ENCODE measurements at regions not wholly inside any gene's neighbourhood (a gene's known extent, or its start where the extent isn't known, plus 50 kb on each side); places are given as distances from the start of the nearest gene placed in this dataset.
"Not testable (repeated sequence)": the region's sequence is repeated elsewhere in the genome, so short reads cannot be mapped to it uniquely, and the experiment has no call there.

GRCh38 chr5:15160091-15160490 is 288.5 kb upstream of the ANKH start:
- WGBS, 3 donors, result 61 to 79% (median 76%) methylated on average over 2 of the region's 2 CpGs
- H3K27ac ChIP-seq (ENCODE audit: low read depth, low read length), result no peak overlapping the region

- H3K27ac ChIP-seq (ENCODE audit: low read depth, low read length), result no peak overlapping the region
These were observed 288.0 kb upstream of the ANKH start for GRCh38 chr5:15159606-15160005.

GRCh38 chr5:15142458-15142857 is 270.9 kb upstream of the ANKH start:
- whole genome bisulfite sequencing, 3 donors, result 59 to 77% (median 68%) methylated on average over 5 of the region's 5 CpGs
- H3K27ac ChIP-seq (ENCODE audit: low read depth, low read length), result no peak overlapping the region

More at GRCh38 chr5:15159606-15160005, 288.0 kb upstream of the ANKH start:
- 74 to 90% (median 88%) methylated on average over 3 of the region's 3 CpGs for WGBS, 3 donors

DNA sequence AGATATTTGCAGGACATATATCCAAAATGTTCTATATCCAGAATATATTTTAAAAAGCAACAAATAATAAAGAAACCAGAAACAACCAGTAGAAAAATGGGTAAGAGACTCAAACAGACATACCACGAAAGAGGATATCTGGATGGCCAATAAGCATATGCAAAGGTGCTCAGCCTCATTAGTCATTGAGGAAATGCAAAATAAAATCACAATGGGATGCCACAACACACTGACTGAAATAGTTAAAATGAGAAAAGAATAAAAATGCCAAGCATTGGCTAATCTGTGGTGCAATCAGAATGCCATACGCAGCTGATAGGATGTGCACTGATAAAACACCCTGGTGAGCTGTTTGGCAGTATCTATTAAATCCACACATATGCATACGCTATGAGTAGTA is 265.8 kb upstream of the ANKH start:
- whole genome bisulfite sequencing, 3 donors, result 78 to 88% (median 85%) methylated on average over 3 of the region's 3 CpGs

GRCh38 chr5:15135661-15136060 is 264.1 kb upstream of the ANKH start:
- H3K27ac ChIP-seq (ENCODE audit: low read depth, low read length), result no peak overlapping the region
- WGBS, 3 donors, result 65 to 87% (median 85%) methylated on average over 2 of the region's 2 CpGs

More for the DNA sequence above, 265.8 kb upstream of the ANKH start:
- no peak overlapping the region for H3K27ac ChIP-seq (ENCODE audit: low read depth, low read length)

DNA sequence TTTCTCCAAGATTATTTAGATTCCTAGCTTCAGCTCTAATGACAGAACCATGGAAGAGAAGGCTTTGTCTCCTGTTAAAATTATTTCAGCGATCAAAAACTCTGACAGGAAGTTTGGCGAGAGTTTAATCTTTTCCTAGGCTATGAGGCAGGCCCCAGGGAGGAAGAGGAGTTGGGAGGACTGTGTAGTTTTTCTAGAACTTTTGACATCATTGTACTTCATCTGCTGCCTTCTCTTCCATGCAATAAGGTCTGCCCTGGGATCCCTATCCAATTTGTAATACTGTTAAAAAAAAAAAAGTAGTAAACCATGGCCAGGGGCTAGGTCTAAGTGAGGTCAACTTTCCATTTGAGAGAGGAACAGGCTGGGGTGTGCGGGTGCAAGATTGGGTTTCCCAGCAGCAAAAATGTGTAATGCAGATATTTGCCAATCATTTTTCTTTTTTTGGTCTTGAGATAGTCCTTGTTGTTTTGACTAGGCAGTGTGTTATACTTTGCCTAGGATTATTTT is 261.9 kb upstream of the ANKH start:
- 54 to 64% (median 57%) methylated on average over 3 of the region's 3 CpGs for WGBS, 3 donors
- no peak overlapping the region for H3K27ac ChIP-seq (ENCODE audit: low read depth, low read length)

DNA sequence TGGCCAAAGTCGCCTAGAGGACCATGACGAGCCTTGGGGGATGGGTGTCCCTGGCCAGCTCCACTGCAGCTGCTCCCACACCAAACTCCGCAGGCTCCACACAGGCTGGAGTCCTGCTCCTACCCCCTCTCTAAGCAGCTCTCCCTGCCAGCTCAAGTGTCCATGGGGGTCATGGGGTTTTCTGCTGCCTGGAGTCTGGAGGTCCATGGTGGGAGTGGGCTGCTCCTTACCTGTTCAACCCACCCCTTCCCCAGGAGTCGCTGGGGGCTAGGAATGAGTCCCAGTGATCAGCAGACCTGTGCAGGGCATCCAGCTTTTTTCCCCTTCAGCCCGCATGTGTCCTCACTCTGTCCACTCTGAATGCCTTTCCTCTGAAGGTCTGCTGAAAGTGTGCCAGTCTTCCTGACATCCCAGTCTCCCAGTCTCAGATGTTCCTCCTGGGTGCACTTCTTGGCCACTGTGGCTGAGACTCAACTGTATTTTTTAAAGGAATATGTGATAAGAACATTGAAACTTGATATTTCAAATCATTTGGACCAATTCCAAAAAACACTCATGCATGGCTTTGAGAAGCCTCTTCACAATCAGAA is 261.3 kb upstream of the ANKH start:
- WGBS, 3 donors, result 70 to 83% (median 83%) methylated on average over 5 of the region's 5 CpGs

GRCh38 chr5:15131909-15132308 is 260.3 kb upstream of the ANKH start:
- 88 to 97% (median 96%) methylated on average over 5 of the region's 5 CpGs for WGBS, 3 donors

More for the DNA sequence above, 261.3 kb upstream of the ANKH start:
- H3K27ac ChIP-seq (ENCODE audit: low read depth, low read length), result no peak overlapping the region

GRCh38 chr5:15124871-15125568 is 253.4 kb upstream of the ANKH start:
- no peak overlapping the region for H3K27ac ChIP-seq (ENCODE audit: low read depth, low read length)
- 32 to 68% (median 67%) methylated on average over 2 of the region's 2 CpGs for WGBS, 3 donors

More at GRCh38 chr5:15131909-15132308, 260.3 kb upstream of the ANKH start:
- no peak overlapping the region for H3K27ac ChIP-seq (ENCODE audit: low read depth, low read length)

DNA sequence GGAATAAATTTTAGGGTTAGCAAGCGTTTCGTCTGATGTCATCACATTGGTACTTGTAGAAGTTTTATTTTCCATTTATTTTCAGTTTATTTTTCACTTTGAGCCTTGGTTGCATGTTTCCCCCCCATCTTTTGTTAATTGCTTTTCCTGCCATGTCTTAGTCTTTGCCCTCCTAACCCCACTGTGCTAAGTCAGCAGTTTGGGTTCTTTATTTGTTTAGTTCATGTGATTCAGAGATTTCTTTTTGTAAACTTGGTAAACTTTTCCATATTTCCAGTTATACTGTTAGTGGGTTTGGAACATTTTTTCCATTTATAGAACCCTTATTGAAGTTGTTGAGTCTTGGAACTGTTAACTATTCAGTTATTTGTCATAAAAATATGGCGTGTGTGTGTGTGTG is 252.9 kb upstream of the ANKH start:
- 60 to 78% (median 76%) methylated on average over 3 of the region's 3 CpGs for WGBS, 3 donors
- no peak overlapping the region for H3K27ac ChIP-seq (ENCODE audit: low read depth, low read length)

GRCh38 chr5:15117688-15118087 is 246.1 kb upstream of the ANKH start:
- no peak overlapping the region for H3K27ac ChIP-seq (ENCODE audit: low read depth, low read length)
- 36 to 45% (median 37%) methylated on average over 5 of the region's 5 CpGs for WGBS, 3 donors

- no peak overlapping the region for H3K27ac ChIP-seq (ENCODE audit: low read depth, low read length)
- WGBS, 3 donors, result 43 to 59% (median 57%) methylated on average over 5 of the region's 5 CpGs
These were observed 245.4 kb upstream of the ANKH start for GRCh38 chr5:15116996-15117395.

- 32 to 93% (median 88%) methylated on average over 2 of the region's 2 CpGs for WGBS, 3 donors
These were observed 235.1 kb upstream of the ANKH start for GRCh38 chr5:15106530-15107283.

DNA sequence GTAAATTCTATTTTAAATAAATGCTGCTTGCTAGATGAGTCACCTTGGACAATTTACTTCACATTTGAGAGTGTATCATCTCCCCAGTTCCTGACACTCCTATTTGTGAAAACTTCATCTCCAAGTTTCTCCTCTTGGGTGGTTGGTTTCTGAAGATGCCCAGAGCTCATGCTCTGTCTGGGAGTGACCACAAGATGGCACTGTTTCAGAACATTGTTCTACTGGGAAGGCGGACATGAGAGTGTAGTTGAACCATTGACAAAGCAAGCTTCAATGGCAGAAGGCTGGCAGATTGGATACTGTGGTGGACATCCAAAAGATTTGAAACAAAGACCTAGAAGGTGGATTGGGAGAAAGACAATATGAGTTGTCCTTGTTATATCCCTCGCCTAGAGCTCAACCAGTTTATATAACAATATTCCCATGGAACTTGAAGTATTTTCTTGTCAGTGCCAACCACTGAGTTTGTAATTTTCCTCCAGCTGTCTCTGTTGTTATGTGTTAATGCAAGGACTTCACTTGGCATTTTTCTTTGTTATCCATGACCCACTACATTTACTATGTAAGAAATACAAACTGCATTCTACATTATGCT is 234.3 kb upstream of the ANKH start:
- 32 to 55% (median 50%) methylated on average over 2 of the region's 2 CpGs for WGBS, 3 donors
- H3K27ac ChIP-seq (ENCODE audit: low read depth, low read length), result no peak overlapping the region

More at GRCh38 chr5:15106530-15107283, 235.1 kb upstream of the ANKH start:
- H3K27ac ChIP-seq (ENCODE audit: low read depth, low read length), result no peak overlapping the region

DNA sequence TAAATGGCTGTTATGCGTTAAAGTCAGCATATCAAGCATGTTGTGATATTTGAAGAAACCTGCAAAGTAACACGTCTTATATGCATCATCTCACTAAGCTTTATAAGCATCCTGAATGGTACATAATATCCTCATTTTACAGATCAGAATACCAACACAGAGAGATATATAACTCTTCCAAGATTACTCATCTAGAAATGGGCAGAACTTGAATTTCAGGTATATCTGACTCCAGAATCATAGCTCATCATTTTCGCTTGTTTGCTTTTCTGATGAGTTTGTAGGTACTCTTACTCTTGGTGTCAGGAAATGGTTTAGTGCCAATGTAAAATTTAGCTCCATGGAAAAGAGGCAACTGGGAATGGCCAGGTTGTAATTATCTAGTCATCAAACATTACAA is 232.3 kb upstream of the ANKH start:
- 74 to 93% (median 86%) methylated on average over 3 of the region's 3 CpGs for WGBS, 3 donors
- H3K27ac ChIP-seq (ENCODE audit: low read depth, low read length), result no peak overlapping the region

GRCh38 chr5:15103130-15103529 is 231.6 kb upstream of the ANKH start:
- 14 to 44% (median 34%) methylated on average over 5 of the region's 5 CpGs for WGBS, 3 donors
- H3K27ac ChIP-seq (ENCODE audit: low read depth, low read length), result no peak overlapping the region

DNA sequence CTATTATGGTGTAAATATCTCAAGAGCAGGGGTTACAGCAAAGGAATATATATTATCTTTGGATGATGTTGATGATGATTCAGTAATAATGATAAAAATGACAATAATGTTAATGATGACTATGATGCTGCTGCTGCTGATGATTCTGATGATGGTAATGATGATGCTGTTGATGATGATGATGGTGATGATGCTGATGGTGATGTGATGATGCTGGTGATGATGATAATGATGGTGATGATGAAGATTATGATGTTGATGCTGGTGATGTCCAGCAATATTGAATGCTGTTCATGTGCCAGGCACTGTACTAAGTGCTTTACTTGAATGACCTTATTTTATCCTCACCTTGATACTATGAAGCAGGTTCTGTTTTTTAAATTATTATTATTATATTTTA is 226.0 kb upstream of the ANKH start:
- no peak overlapping the region for H3K27ac ChIP-seq (ENCODE audit: low read depth, low read length)

DNA sequence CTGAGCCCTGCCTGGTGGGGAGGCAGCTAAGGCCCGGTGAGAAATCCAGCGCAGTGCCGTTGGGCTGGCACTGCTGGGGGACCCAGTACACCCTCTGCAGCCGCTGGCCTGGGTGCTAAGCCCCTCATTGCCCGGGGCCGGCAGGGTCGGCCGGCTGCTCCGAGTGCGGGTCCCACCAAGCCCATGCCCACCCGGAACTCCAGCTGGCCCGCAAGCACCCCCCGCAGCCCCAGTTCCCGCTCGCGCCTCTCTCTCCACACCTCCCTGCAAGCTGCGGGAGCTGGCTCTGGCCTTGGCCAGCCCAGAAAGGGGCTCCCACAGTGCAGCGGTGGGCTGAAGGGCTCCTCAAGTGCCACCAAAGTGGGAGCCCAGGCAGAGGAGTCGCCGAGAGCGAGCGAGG is 225.1 kb upstream of the ANKH start:
- WGBS, 3 donors, result 93 to 96% (median 93%) methylated on average over 19 to 22 of the region's 22 CpGs
- not testable (repeated sequence) for H3K27ac ChIP-seq (ENCODE audit: low read depth, low read length)

DNA sequence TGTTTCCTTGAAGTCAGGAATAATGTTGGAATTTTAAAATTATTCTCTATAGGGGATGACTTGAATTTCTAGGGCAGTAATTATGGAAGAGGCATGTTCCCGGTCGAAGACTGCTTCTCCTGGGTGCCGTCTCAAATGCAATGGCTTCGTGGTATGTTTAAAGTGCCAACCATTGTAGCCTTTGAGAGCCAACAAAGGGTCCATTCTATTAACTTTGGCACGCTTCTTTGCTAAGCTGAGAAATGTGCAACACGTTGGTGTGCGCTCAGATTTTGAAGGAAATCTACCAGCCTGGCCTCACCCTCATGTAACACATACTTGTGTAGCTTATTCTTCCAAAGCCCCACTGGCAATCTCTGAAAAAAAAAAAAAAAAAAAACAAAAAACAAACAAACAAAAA is 221.2 kb upstream of the ANKH start:
- whole genome bisulfite sequencing, 3 donors, result 79 to 90% (median 90%) methylated on average over 7 of the region's 7 CpGs
- no peak overlapping the region for H3K27ac ChIP-seq (ENCODE audit: low read depth, low read length)

All from adipose tissue (tissue), 3 donors.